ENCODE measurements at regions not wholly inside any gene's neighbourhood (a gene's known extent, or its start where the extent isn't known, plus 50 kb on each side); places are given as distances from the start of the nearest gene placed in this dataset.

GRCh38 chr2:226637383-226637782, 162.2 kb downstream of the IRS1 start:
- DNase-seq (no peak), ATAC-seq (ENCODE audit: insufficient read depth, low read depth) (no peak)
- H2AFZ ChIP-seq (ENCODE audit: low read depth, low read length) = no peak overlapping the region
- no peaks in the 10 kb centered on the region for H3K79me2 ChIP-seq (ENCODE audit: insufficient read depth, low read length)
- no peak overlapping the region for H3K4me3 ChIP-seq (ENCODE audit: low read depth in 1 of 2, low read length in 2 of 2)
- H3K27ac ChIP-seq (ENCODE audit: low read length) = no peak overlapping the region
- no peaks in the 10 kb centered on the region for H3K36me3 ChIP-seq (ENCODE audit: insufficient read depth, low read length)
- TF ChIP-seq EZH2 (IDR thresholded peaks at IDR 0.05; ENCODE audit: borderline replicate concordance, low read depth, low read length, severe bottlenecking) (no peak), CTCF (IDR thresholded peaks at IDR 0.05; ENCODE audit: borderline replicate concordance, extremely low read depth, low read length, poor library complexity, severe bottlenecking) (no peak)
- no peak overlapping the region for H3K9ac ChIP-seq (ENCODE audit: low read depth, low read length)
- H3K9me3 ChIP-seq (ENCODE audit: insufficient read depth, low read length, severe bottlenecking) = no peaks in the 10 kb centered on the region
- H3K4me1 ChIP-seq (ENCODE audit: insufficient read depth, low read length) = no peaks in the 10 kb centered on the region
- H3K4me2 ChIP-seq (ENCODE audit: insufficient read depth, low read length) = no peak overlapping the region
- no peaks in the 10 kb centered on the region for H4K20me1 ChIP-seq (ENCODE audit: insufficient read depth, low read length)
- H3K27me3 ChIP-seq (ENCODE audit: insufficient read depth, low read length, poor library complexity) = no peaks in the 10 kb centered on the region

- Histone ChIP-seq H3K4me2 (ENCODE audit: insufficient read depth, low read length) (no peak overlapping the region), H3K4me1 (ENCODE audit: insufficient read depth, low read length) (no peaks in the 10 kb centered on the region), H3K4me3 (ENCODE audit: low read depth in 1 of 2, low read length in 2 of 2) (no peak overlapping the region), H4K20me1 (ENCODE audit: insufficient read depth, low read length) (no peaks in the 10 kb centered on the region), H3K79me2 (ENCODE audit: insufficient read depth, low read length) (no peaks in the 10 kb centered on the region), H2AFZ (ENCODE audit: low read depth, low read length) (no peak overlapping the region), H3K27ac (ENCODE audit: low read length) (no peak overlapping the region), H3K9ac (ENCODE audit: low read depth, low read length) (no peak overlapping the region), H3K9me3 (ENCODE audit: insufficient read depth, low read length, severe bottlenecking) (no peaks in the 10 kb centered on the region), H3K36me3 (ENCODE audit: insufficient read depth, low read length) (no peaks in the 10 kb centered on the region), H3K27me3 (ENCODE audit: insufficient read depth, low read length, poor library complexity) (no peaks in the 10 kb centered on the region)
- DNase-seq (no peak), ATAC-seq (ENCODE audit: insufficient read depth, low read depth) (no peak)
- no peak for TF ChIP-seq CTCF (IDR thresholded peaks at IDR 0.05; ENCODE audit: borderline replicate concordance, extremely low read depth, low read length, poor library complexity, severe bottlenecking)
- TF ChIP-seq EZH2 (IDR thresholded peaks at IDR 0.05; ENCODE audit: borderline replicate concordance, low read depth, low read length, severe bottlenecking) = no peak
These were observed 163.0 kb downstream of the IRS1 start for GRCh38 chr2:226636586-226636985.

GRCh38 chr2:226634943-226635604, 164.5 kb downstream of the IRS1 start:
- Histone ChIP-seq H3K36me3 (ENCODE audit: insufficient read depth, low read length) (no peaks in the 10 kb centered on the region), H3K4me3 (ENCODE audit: low read depth in 1 of 2, low read length in 2 of 2) (no peak overlapping the region), H3K4me1 (ENCODE audit: insufficient read depth, low read length) (no peaks in the 10 kb centered on the region), H3K9me3 (ENCODE audit: insufficient read depth, low read length, severe bottlenecking) (no peaks in the 10 kb centered on the region), H3K9ac (ENCODE audit: low read depth, low read length) (no peak overlapping the region), H3K27ac (ENCODE audit: low read length) (no peak overlapping the region), H4K20me1 (ENCODE audit: insufficient read depth, low read length) (no peaks in the 10 kb centered on the region), H3K4me2 (ENCODE audit: insufficient read depth, low read length) (no peak overlapping the region), H2AFZ (ENCODE audit: low read depth, low read length) (no peak overlapping the region), H3K79me2 (ENCODE audit: insufficient read depth, low read length) (no peaks in the 10 kb centered on the region), H3K27me3 (ENCODE audit: insufficient read depth, low read length, poor library complexity) (no peaks in the 10 kb centered on the region)
- ATAC-seq (ENCODE audit: insufficient read depth, low read depth) (no peak), DNase-seq (no peak)
- TF ChIP-seq CTCF (IDR thresholded peaks at IDR 0.05; ENCODE audit: borderline replicate concordance, extremely low read depth, low read length, poor library complexity, severe bottlenecking) (no peak), EZH2 (IDR thresholded peaks at IDR 0.05; ENCODE audit: borderline replicate concordance, low read depth, low read length, severe bottlenecking) (no peak)
